ENCODE measurements at regions not wholly inside any gene's neighbourhood (a gene's known extent, or its start where the extent isn't known, plus 50 kb on each side); places are given as distances from the start of the nearest gene placed in this dataset.

- TF ChIP-seq MAX (IDR thresholded peaks at IDR 0.05) (no peak), FOXM1 (IDR thresholded peaks at IDR 0.05; ENCODE audit: borderline replicate concordance, low read depth) (no peak), TAF1 (IDR thresholded peaks at IDR 0.05; ENCODE audit: low read depth) (no peak), ZBTB7A (IDR thresholded peaks at IDR 0.05; ENCODE audit: low read depth) (no peak), TEAD4 (IDR thresholded peaks at IDR 0.05) (no peak), USF1 (IDR thresholded peaks at IDR 0.05) (no peak), REST (IDR thresholded peaks at IDR 0.05; ENCODE audit: low read depth) (no peak), EP300 (IDR thresholded peaks at IDR 0.05; ENCODE audit: borderline replicate concordance) (no peak), RAD21 (IDR thresholded peaks at IDR 0.05; ENCODE audit: low read depth) (no peak), YY1 (IDR thresholded peaks at IDR 0.05; ENCODE audit: low read depth) (no peak), TCF12 (IDR thresholded peaks at IDR 0.05; ENCODE audit: low read depth) (no peak), CREB1 (IDR thresholded peaks at IDR 0.05; ENCODE audit: low read depth) (no peak), CEBPB (IDR thresholded peaks at IDR 0.05) (no peak), NFIC (IDR thresholded peaks at IDR 0.05) (no peak)
These were observed 204.2 kb upstream of the PRPS1L1 start for GRCh38 chr7:18231854-18232253.

All from Ishikawa (cell line).